HEK293T (cell line): ENCODE measurements at regions not wholly inside any gene's neighbourhood (a gene's known extent, or its start where the extent isn't known, plus 50 kb on each side); places are given as distances from the start of the nearest gene placed in this dataset.

Experiments
- ARNT ChIP-seq: fragments of 450-650 bp; IDR thresholded peaks from 2 replicates; pipeline ENCODE4 v1.6.1; 2017; ENCODE audit warnings: mild to moderate bottlenecking
- BHLHE40 ChIP-seq: fragments of 450-650 bp; IDR thresholded peaks from 2 replicates; pipeline ENCODE4 v1.6.1; 2016; ENCODE audit warnings: mild to moderate bottlenecking, moderate library complexity, borderline replicate concordance
- CTBP1 ChIP-seq: fragments of 450-650 bp; IDR thresholded peaks from 2 replicates; pipeline ENCODE4 v1.6.1; 2016; ENCODE audit warnings: borderline replicate concordance
- ELF4 ChIP-seq: fragments of 450-650 bp; IDR thresholded peaks from 2 replicates; pipeline ENCODE4 v1.6.1; 2017; ENCODE audit warnings: antibody characterized with exemption
- FOXA1 ChIP-seq: fragments of 450-650 bp; IDR thresholded peaks from 2 replicates; pipeline ENCODE4 v1.6.1; 2016; ENCODE audit warnings: mild to moderate bottlenecking
- FOXK2 ChIP-seq: fragments of 450-650 bp; IDR thresholded peaks from 2 replicates; pipeline ENCODE4 v1.6.1; 2016; ENCODE audit warnings: mild to moderate bottlenecking
- HDGF ChIP-seq: fragments of 450-650 bp; IDR thresholded peaks from 2 replicates; pipeline ENCODE4 v1.6.1; 2017; ENCODE audit warnings: antibody characterized with exemption, borderline replicate concordance
- LEF1 ChIP-seq: fragments of 450-650 bp; IDR thresholded peaks from 2 replicates; pipeline ENCODE4 v1.6.1; 2017; ENCODE audit warnings: mild to moderate bottlenecking, borderline replicate concordance
- SP1 ChIP-seq: fragments of 450-650 bp; IDR thresholded peaks from 2 replicates; pipeline ENCODE4 v1.6.1; 2017
- SUZ12 ChIP-seq: fragments of 450-650 bp; IDR thresholded peaks from 2 replicates; pipeline ENCODE4 v1.6.1; 2016; ENCODE audit warnings: mild to moderate bottlenecking
- TARDBP ChIP-seq: fragments of 450-650 bp; IDR thresholded peaks from 2 replicates; pipeline ENCODE4 v1.6.1; 2016
- ZNF384 ChIP-seq: fragments of 450-650 bp; IDR thresholded peaks from 2 replicates; pipeline ENCODE4 v1.6.1; 2016

- TF ChIP-seq CTBP1 (no peak), BHLHE40 (no peak), HDGF (no peak), ARNT (no peak), ZNF384 (no peak), TARDBP (no peak), LEF1 (no peak), FOXK2 (no peak), ELF4 (no peak), SUZ12 (no peak), FOXA1 (no peak), SP1 (no peak)
Observed at GRCh38 chr12:89992668-89993451, 284.2 kb upstream of the ATP2B1 start.
